SK-N-SH (cell line): ENCODE measurements at regions not wholly inside any gene's neighbourhood (a gene's known extent, or its start where the extent isn't known, plus 50 kb on each side); places are given as distances from the start of the nearest gene placed in this dataset.

Experiments used
- CTCF ChIA-PET: fragments of 300-600, 350-600 bp; formaldehyde crosslinking; extraction: SDS; loops from one replicate; lab custom pipeline; 2021; lab: Yijun Ruan, JAX
- POLR2A ChIA-PET: fragments of 350-600 bp; sonication (Branson Sonifier 250); formaldehyde crosslinking; extraction: SDS; loops from one replicate; lab custom pipeline; 2020; ENCODE audit warnings: antibody characterized with exemption, inconsistent platforms; lab: Yijun Ruan, JAX
- DNase-seq: peaks from one replicate; pipeline ENCODE4 v3.0.0; 2012
- H2AFZ ChIP-seq: fragments of 200-600 bp; sonication (generic); 2 replicates; pipeline ENCODE4 v1.8.1; 2016; ENCODE audit warnings: antibody characterized with exemption, mild to moderate bottlenecking, low read depth
- H3F3A ChIP-seq: fragments of 200-600 bp; sonication (generic); replicated peaks from 2 replicates; pipeline ENCODE3; 2016; ENCODE audit warnings: antibody characterized with exemption, mild to moderate bottlenecking; ENCODE audit not compliant: insufficient read depth
- H3K27ac ChIP-seq, 2 experiments: fragments of 200-500 bp in 1 of 2; fragments of 200-600 bp in 1 of 2; sonication (Bioruptor generic) in 1 of 2; sonication (generic), shearing (Covaris generic) in 1 of 2; 2 replicates each; pipeline versions ENCODE4 v1.5.1 to v1.6.1; 2014 to 2016; ENCODE audit warnings: low read depth in 2 of 2, inconsistent platforms in 1 of 2, low read length in 1 of 2, mild to moderate bottlenecking in 1 of 2, mixed read lengths in 1 of 2
- H3K27me3 ChIP-seq: fragments of 200-600 bp; sonication (generic), shearing (Covaris generic); 2 replicates; pipeline ENCODE4 v1.6.1; 2016; ENCODE audit warnings: mixed run types; ENCODE audit not compliant: insufficient read depth
- H3K36me3 ChIP-seq, 2 experiments: fragments of 200-500 bp in 1 of 2; fragments of 200-600 bp in 1 of 2; sonication (Bioruptor generic) in 1 of 2; sonication (generic) in 1 of 2; replicated peaks in 1 of 2; 2 replicates each; pipeline versions ENCODE3 to v1.5.1; 2014 to 2016; ENCODE audit warnings: low read length in 1 of 2, mild to moderate bottlenecking in 1 of 2; ENCODE audit not compliant: insufficient read depth in 2 of 2, control insufficient read depth in 1 of 2
- H3K4me1 ChIP-seq, 2 experiments: fragments of 200-500 bp in 1 of 2; fragments of 200-600 bp in 1 of 2; sonication (Bioruptor generic) in 1 of 2; sonication (generic), shearing (Covaris generic) in 1 of 2; 2 replicates each; pipeline versions ENCODE4 v1.5.1 to v1.6.1; 2014 to 2016; ENCODE audit warnings: low read depth in 1 of 2, low read length in 1 of 2, mixed run types in 1 of 2; ENCODE audit not compliant: insufficient read depth in 2 of 2, control insufficient read depth in 1 of 2
- H3K4me2 ChIP-seq: fragments of 200-600 bp; sonication (generic), shearing (Covaris generic); 2 replicates; pipeline ENCODE4 v1.6.1; 2017; ENCODE audit warnings: mixed run types
- H3K4me3 ChIP-seq, 2 experiments: fragments of 200-500 bp in 1 of 2; fragments of 200-600 bp in 1 of 2; sonication (Bioruptor generic) in 1 of 2; sonication (generic), shearing (Covaris generic) in 1 of 2; 2 replicates each; pipeline versions ENCODE4 v1.5.1 to v1.8.1; 2014 to 2016; ENCODE audit warnings: low read depth in 2 of 2, inconsistent platforms in 1 of 2, low read length in 1 of 2, mild to moderate bottlenecking in 1 of 2, mixed read lengths in 1 of 2, moderate library complexity in 1 of 2
- H3K79me2 ChIP-seq: fragments of 200-600 bp; sonication (generic); 2 replicates; pipeline ENCODE4 v1.8.1; 2017; ENCODE audit warnings: mild to moderate bottlenecking; ENCODE audit not compliant: insufficient read depth
- H3K9ac ChIP-seq: fragments of 200-600 bp; sonication (generic); 2 replicates; pipeline ENCODE4 v1.6.1; 2017; ENCODE audit warnings: mixed run types
- H3K9me2 ChIP-seq: fragments of 200-600 bp; sonication (generic); 2 replicates; pipeline ENCODE4 v1.6.1; 2017; ENCODE audit warnings: mixed run types
- H3K9me3 ChIP-seq: fragments of 200-600 bp; sonication (generic); 2 replicates; pipeline ENCODE4 v1.6.1; 2017; ENCODE audit warnings: mixed run types, mild to moderate bottlenecking, moderate library complexity
- H4K20me1 ChIP-seq: fragments of 200-600 bp; sonication (generic); 2 replicates; pipeline ENCODE4 v1.6.1; 2017; ENCODE audit warnings: mild to moderate bottlenecking, mixed run types; ENCODE audit not compliant: insufficient read depth
- CHD2 ChIP-seq: fragments of 150-350 bp; IDR thresholded peaks from 2 replicates; pipeline ENCODE4 v1.6.1; 2018; ENCODE audit warnings: low read length; ENCODE audit not compliant: partially characterized antibody
- ELF1 ChIP-seq: IDR thresholded peaks from 2 replicates; pipeline ENCODE4 v1.4.0; 2012
- EZH2phosphoT487 ChIP-seq: fragments of 200-600 bp; sonication (generic); IDR thresholded peaks from 2 replicates; pipeline ENCODE4 v1.6.1; 2017; ENCODE audit warnings: low read depth, mixed run types, mild to moderate bottlenecking, antibody characterized with exemption, moderate library complexity, borderline replicate concordance
- FOSL2 ChIP-seq: IDR thresholded peaks from 2 replicates; pipeline ENCODE4 v1.4.0; 2012; ENCODE audit warnings: low read depth, mild to moderate bottlenecking, moderate library complexity, borderline replicate concordance
- JUND ChIP-seq: IDR thresholded peaks from 2 replicates; pipeline ENCODE4 v1.4.0; 2012
- MEF2A ChIP-seq: IDR thresholded peaks from 2 replicates; pipeline ENCODE4 v1.4.0; 2012; ENCODE audit warnings: low read depth, borderline replicate concordance
- NFIC ChIP-seq: IDR thresholded peaks from 2 replicates; pipeline ENCODE4 v1.4.0; 2012; ENCODE audit warnings: borderline replicate concordance
- RAD21 ChIP-seq: IDR thresholded peaks from 2 replicates; pipeline ENCODE4 v1.6.1; 2012; ENCODE audit warnings: mild to moderate bottlenecking, low read length
- RXRA ChIP-seq: IDR thresholded peaks from 2 replicates; pipeline ENCODE4 v1.4.0; 2012; ENCODE audit warnings: low read depth, mild to moderate bottlenecking, borderline replicate concordance
- SIN3A ChIP-seq: IDR thresholded peaks from 2 replicates; pipeline ENCODE4 v1.6.1; 2012; ENCODE audit warnings: low read depth, mild to moderate bottlenecking, low read length, moderate library complexity, borderline replicate concordance
- TEAD4 ChIP-seq: IDR thresholded peaks from 2 replicates; pipeline ENCODE4 v1.4.0; 2012; ENCODE audit warnings: mild to moderate bottlenecking, borderline replicate concordance; ENCODE audit not compliant: insufficient read depth
- YY1 ChIP-seq: IDR thresholded peaks from 2 replicates; pipeline ENCODE4 v1.4.0; 2012; ENCODE audit warnings: low read depth, mild to moderate bottlenecking
- ZBTB33 ChIP-seq: IDR thresholded peaks from 2 replicates; pipeline ENCODE4 v1.4.0; 2012; ENCODE audit warnings: low read depth, borderline replicate concordance
- WGBS: methylation state at CpG from one replicate; pipeline ENCODE4 v1.1.6; 2017; ENCODE audit warnings: low lambda C conversion rate; 5-methylcytosine and 5-hydroxymethylcytosine counted together
- TF ChIP-seq, protein P1 (sequence below): IDR thresholded peaks from 2 replicates; pipeline ENCODE4 v1.4.0; 2012; ENCODE audit warnings: low read depth

GRCh38 chr1:187952446-187952845 lies 1123.7 kb downstream of the PLA2G4A start:
- H3K4me1 ChIP-seq, result no peaks in the 10 kb centered on the region
- H3K36me3 ChIP-seq, result peaks cover 0 to 6% of the 10 kb centered on the region in 2 experiments
- no peak overlapping the region for H2AFZ ChIP-seq
- H3K79me2 ChIP-seq, result no peaks in the 10 kb centered on the region
- no peak overlapping the region for H3K4me2 ChIP-seq
- no peak overlapping the region for H3K4me3 ChIP-seq
- H3K9ac ChIP-seq, result no peak overlapping the region
- ChIA-PET CTCF (interaction anchor here (1.3 kb wide), 1 partner anchor 11 kb away, joined by 3 read pairs; no protein-coding TSS in a partner anchor), POLR2A (no interaction called here)
- no peaks in the 10 kb centered on the region for H3K9me2 ChIP-seq
- no peaks in the 10 kb centered on the region for H4K20me1 ChIP-seq
- H3K27me3 ChIP-seq, result no peaks in the 10 kb centered on the region
- no peak for DNase-seq
- peaks cover 3% of the 10 kb centered on the region for H3F3A ChIP-seq
- H3K9me3 ChIP-seq, result peaks cover 3% of the 10 kb centered on the region; the same call in 1 of the 2 replicates
- no peak overlapping the region for H3K27ac ChIP-seq
- 68% methylated on average over 2 of the region's 2 CpGs for WGBS
- no peak for TF ChIP-seq MEF2A
- TF ChIP-seq YY1, result no peak
- TF ChIP-seq, protein P1, sequence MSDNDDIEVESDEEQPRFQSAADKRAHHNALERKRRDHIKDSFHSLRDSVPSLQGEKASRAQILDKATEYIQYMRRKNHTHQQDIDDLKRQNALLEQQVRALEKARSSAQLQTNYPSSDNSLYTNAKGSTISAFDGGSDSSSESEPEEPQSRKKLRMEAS, result no peak
- TF ChIP-seq JUND, result no peak
- TF ChIP-seq SIN3A, result no peak
- TF ChIP-seq NFIC, result no peak
- TF ChIP-seq FOSL2, result no peak
- TF ChIP-seq ZBTB33, result no peak
- no peak for TF ChIP-seq RAD21
- TF ChIP-seq EZH2phosphoT487, result no peak
- no peak for TF ChIP-seq TEAD4
- TF ChIP-seq ELF1, result no peak
- TF ChIP-seq RXRA, result no peak

DNA sequence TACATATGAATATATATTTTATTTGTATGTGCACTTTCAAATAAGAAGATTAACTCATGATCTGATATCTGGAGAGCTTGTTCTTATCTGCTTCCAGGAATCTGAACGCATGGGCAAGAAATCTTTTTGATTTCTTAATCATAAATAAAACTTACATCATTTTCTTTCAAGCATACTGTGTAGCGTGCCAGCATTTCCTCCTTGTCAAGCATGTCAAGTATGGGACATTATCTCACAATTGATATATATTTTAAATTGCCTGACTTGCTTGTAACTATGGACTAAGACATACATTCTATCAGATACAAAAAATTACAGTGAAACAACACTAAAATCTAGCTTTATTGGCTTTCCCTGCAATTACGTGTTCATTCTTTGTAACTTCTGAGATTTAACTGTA lies 1128.2 kb downstream of the PLA2G4A start:
- Histone ChIP-seq H3K79me2 (no peaks in the 10 kb centered on the region), H3K9me3 (no peaks in the 10 kb centered on the region), H3K9ac (no peak overlapping the region), H3K4me1 (no peaks in the 10 kb centered on the region), H3K9me2 (no peaks in the 10 kb centered on the region), H3F3A (no peaks in the 10 kb centered on the region), H3K27me3 (no peaks in the 10 kb centered on the region), H3K4me3 (no peak overlapping the region), H3K4me2 (no peak overlapping the region), H3K27ac (no peak overlapping the region), H4K20me1 (no peaks in the 10 kb centered on the region), H2AFZ (no peak overlapping the region; the same call in 1 of the 2 replicates), H3K36me3 (peaks cover 0 to 4% of the 10 kb centered on the region in 2 experiments)
- POLR2A ChIA-PET, result no interaction called here
- WGBS, result 75% methylated on average over 3 of the region's 3 CpGs
- TF ChIP-seq CHD2, result no peak
- CTCF ChIA-PET, result no interaction called here
- no peak for DNase-seq
